22Rv1 (cell line): ENCODE measurements at regions not wholly inside any gene's neighbourhood (a gene's known extent, or its start where the extent isn't known, plus 50 kb on each side); places are given as distances from the start of the nearest gene placed in this dataset.

Experiments
- H3K27ac ChIP-seq: fragments of 450-650 bp; 2 replicates; pipeline ENCODE4 v1.5.1; 2017
- CTCF ChIP-seq: fragments of 450-650 bp; IDR thresholded peaks from 2 replicates; pipeline ENCODE4 v1.5.1; 2017; ENCODE audit warnings: mild to moderate bottlenecking
- ZFX ChIP-seq: fragments of 450-650 bp; IDR thresholded peaks from 2 replicates; pipeline ENCODE4 v1.6.1; 2017; ENCODE audit warnings: antibody characterized with exemption, borderline replicate concordance

GRCh38 chr13:75197803-75198202 is 284.2 kb downstream of the TBC1D4 start:
- H3K27ac ChIP-seq, result no peak overlapping the region
- no peak for TF ChIP-seq CTCF
- TF ChIP-seq ZFX, result no peak

GRCh38 chr13:75196147-75196837 is 285.7 kb downstream of the TBC1D4 start:
- no peak overlapping the region for H3K27ac ChIP-seq
- TF ChIP-seq ZFX, result no peak
- no peak for TF ChIP-seq CTCF

- TF ChIP-seq CTCF, result no peak
- no peak for TF ChIP-seq ZFX
- H3K27ac ChIP-seq, result no peak overlapping the region
These were observed 286.3 kb downstream of the TBC1D4 start for GRCh38 chr13:75195495-75196146.

- no peak for TF ChIP-seq ZFX
- no peak for TF ChIP-seq CTCF
- H3K27ac ChIP-seq, result no peak overlapping the region
These were observed 287.1 kb downstream of the TBC1D4 start for GRCh38 chr13:75194717-75195462.

GRCh38 chr13:75186379-75186778 is 295.6 kb downstream of the TBC1D4 start:
- TF ChIP-seq ZFX (no peak), CTCF (no peak)
- no peak overlapping the region for H3K27ac ChIP-seq

- no peak overlapping the region for H3K27ac ChIP-seq
- TF ChIP-seq CTCF (no peak), ZFX (no peak)
These were observed 300.1 kb downstream of the TBC1D4 start for GRCh38 chr13:75181906-75182305.
